Astrocyte of the spinal cord (primary cell): ENCODE measurements at regions not wholly inside any gene's neighbourhood (a gene's known extent, or its start where the extent isn't known, plus 50 kb on each side); places are given as distances from the start of the nearest gene placed in this dataset.
"Not testable (repeated sequence)": the region's sequence is repeated elsewhere in the genome, so short reads cannot be mapped to it uniquely, and the experiment has no call there.

Experiments
- DNase-seq: peaks from one replicate; pipeline ENCODE4 v3.0.0; 2011; ENCODE audit warnings: low read depth, low spot score
- H3K4me3 ChIP-seq: 2 replicates; pipeline ENCODE4 v1.5.1; 2011; ENCODE audit warnings: low read depth, mild to moderate bottlenecking, low read length, moderate library complexity
- CTCF ChIP-seq: IDR thresholded peaks from 2 replicates; pipeline ENCODE4 v1.5.1; 2012; ENCODE audit warnings: low read depth, mild to moderate bottlenecking, low read length, inconsistent platforms
- in situ Hi-C: cut with HindIII; loops from 2 replicates; pipeline ENCODE4 v1.10.0; 2017; ENCODE audit warnings: low sequenced_read_pairs

DNA sequence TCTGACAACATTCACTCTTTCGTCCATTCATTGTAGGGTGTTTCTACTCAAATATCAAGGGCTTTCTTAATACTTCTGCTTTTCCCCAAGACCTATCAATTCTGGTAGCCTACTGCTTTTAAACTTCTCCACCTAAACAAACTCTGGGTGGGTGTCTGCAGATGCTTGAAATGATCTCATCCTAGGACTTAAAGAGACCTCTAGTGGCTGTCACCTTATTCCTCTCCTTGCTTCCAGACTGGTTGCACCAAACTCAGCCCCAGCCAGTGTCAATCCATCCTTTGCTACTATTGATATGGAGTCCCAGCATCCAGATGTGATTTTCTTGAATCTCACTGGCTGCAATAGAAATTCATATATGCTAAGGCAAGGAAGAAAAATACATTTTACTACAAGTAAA is 274.7 kb downstream of the NXPE2 start:
- TF ChIP-seq CTCF = no peak
- no peak for DNase-seq
- no peak overlapping the region for H3K4me3 ChIP-seq
- in situ Hi-C loops = no loop called here

DNA sequence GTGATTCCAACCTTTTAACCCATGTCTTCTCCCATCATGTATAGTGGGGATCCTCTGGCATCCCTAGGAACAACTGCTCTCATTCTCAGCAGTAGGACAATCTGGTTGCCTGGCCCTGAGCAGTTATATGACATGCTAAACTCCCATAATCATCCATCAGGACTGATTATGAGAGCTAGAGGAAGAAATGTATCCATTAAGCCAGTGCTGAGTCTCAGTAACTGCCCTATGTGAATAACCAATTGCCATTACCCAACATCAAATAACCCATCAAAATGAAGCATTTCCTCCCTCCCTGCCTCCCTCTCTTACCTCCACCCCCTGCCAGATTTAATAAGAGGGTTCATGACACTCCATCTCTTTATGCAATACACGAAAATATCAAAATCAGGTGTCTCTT is 277.6 kb downstream of the NXPE2 start:
- no peak overlapping the region for H3K4me3 ChIP-seq
- TF ChIP-seq CTCF = no peak
- in situ Hi-C loops = no loop called here
- no peak for DNase-seq

DNA sequence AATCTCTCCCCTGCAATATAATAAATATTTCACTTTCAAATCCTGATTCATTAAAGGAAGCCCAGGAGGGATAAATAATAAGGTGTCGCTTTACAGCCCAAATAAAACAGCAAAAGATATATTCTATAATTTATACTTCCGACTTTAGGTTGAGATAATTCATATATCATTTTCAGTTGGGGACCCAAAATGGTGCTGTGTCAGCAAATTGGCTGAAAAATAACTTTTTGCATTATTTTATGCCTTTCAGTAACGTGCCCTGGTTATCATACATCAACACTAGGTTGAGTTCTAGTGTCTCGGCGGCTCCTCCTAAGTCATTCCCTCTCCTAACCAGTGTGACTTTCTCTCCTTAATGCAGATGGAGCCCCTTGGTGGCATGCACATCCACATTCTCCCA is 278.2 kb downstream of the NXPE2 start:
- no peak for TF ChIP-seq CTCF
- in situ Hi-C loops = no loop called here
- no peak for DNase-seq
- H3K4me3 ChIP-seq = no peak overlapping the region

GRCh38 chr11:114959953-114960505 is 281.7 kb downstream of the NXPE2 start:
- in situ Hi-C loops = no loop called here
- no peak for TF ChIP-seq CTCF

DNA sequence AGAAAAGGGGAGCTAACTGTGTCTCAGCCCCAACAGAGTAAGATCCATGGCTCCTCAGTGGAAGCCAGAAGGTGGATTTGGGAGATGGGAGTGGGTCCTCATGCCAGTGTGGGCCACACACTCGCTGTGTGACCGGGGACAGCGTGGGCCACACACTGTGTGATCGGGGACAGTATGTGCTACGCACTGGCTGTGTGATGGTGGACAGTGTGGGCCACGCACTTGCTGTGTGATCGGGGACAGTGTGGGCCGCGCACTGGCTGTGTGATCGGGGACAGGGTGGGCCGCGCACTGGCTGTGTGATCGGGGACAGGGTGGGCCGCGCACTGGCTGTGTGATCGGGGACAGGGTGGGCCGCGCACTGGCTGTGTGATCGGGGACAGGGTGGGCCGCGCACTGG is 282.5 kb downstream of the NXPE2 start:
- DNase-seq, H3K4me3 ChIP-seq, in situ Hi-C loops: not testable (repeated sequence)

More at GRCh38 chr11:114959953-114960505, 281.7 kb downstream of the NXPE2 start:
- H3K4me3 ChIP-seq = no peak overlapping the region
- no peak for DNase-seq

DNA sequence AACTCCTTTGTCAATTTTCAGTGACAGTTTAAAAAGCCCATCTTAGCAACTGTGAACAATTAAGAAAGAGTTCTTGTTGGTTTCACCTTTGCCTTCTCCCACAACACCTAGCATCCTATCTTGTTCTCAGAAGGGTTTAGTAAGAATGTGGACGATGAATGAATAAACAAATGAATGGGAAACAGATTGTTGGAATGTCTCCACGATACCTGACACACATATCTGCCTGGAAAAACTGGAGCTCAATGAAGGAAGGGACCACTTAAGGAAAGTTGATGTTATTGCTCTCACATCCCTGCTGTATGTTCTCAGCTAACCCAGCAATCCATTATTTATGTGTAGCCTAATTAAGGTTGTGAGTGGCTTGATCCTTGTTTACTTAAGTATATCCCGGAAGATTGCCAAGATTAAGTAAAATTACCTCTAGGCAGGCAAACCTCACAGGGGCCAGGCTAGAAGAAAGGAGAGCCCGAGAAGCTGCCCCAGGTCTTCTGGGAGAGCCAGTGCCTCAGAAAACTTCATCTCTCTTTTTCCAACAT is 286.4 kb downstream of the NXPE2 start:
- no peak overlapping the region for H3K4me3 ChIP-seq
- no peak for DNase-seq
- TF ChIP-seq CTCF = no peak
- in situ Hi-C loops = no loop called here

- in situ Hi-C loops = no loop called here
- no peak for TF ChIP-seq CTCF
- H3K4me3 ChIP-seq = no peak overlapping the region
- DNase-seq = no peak
Measured at GRCh38 chr11:114970927-114971645, 292.8 kb downstream of the NXPE2 start.
